ENCODE measurements at regions not wholly inside any gene's neighbourhood (a gene's known extent, or its start where the extent isn't known, plus 50 kb on each side); places are given as distances from the start of the nearest gene placed in this dataset.
A peak's percentile ranks its signal among the peaks of the same experiment; 100 is the strongest.

- no peak for TF ChIP-seq POLR2A (IDR thresholded peaks at IDR 0.05; ENCODE audit: low read depth, low read length)
- FAIRE-seq (no peak), DNase-seq (ENCODE audit: insufficient read length, low spot score) (no peak)
These were observed 52.2 kb downstream of the ACTL7B start for GRCh38 chr9:108803428-108804065.

- TF ChIP-seq POLR2A (IDR thresholded peaks at IDR 0.05; ENCODE audit: low read depth, low read length), result no peak
- FAIRE-seq, result peak; percentile 43
These were observed 52.8 kb downstream of the ACTL7B start for GRCh38 chr9:108802967-108803366.

GRCh38 chr9:108801949-108802348, 53.8 kb downstream of the ACTL7B start:
- DNase-seq (ENCODE audit: insufficient read length, low spot score), result no peak
- TF ChIP-seq POLR2A (IDR thresholded peaks at IDR 0.05; ENCODE audit: low read depth, low read length), result no peak
- FAIRE-seq, result no peak

More at GRCh38 chr9:108802967-108803366, 52.8 kb downstream of the ACTL7B start:
- no peak for DNase-seq (ENCODE audit: insufficient read length, low spot score)

GRCh38 chr9:108800632-108801099, 55.1 kb downstream of the ACTL7B start:
- DNase-seq (ENCODE audit: insufficient read length, low spot score), result no peak
- no peak for FAIRE-seq
- no peak for TF ChIP-seq POLR2A (IDR thresholded peaks at IDR 0.05; ENCODE audit: low read depth, low read length)

GRCh38 chr9:108793573-108793972, 62.2 kb downstream of the ACTL7B start:
- DNase-seq (ENCODE audit: insufficient read length, low spot score), result no peak
- FAIRE-seq, result no peak
- TF ChIP-seq POLR2A (IDR thresholded peaks at IDR 0.05; ENCODE audit: low read depth, low read length), result no peak

- DNase-seq (ENCODE audit: insufficient read length, low spot score), result no peak
- FAIRE-seq, result no peak
- no peak for TF ChIP-seq POLR2A (IDR thresholded peaks at IDR 0.05; ENCODE audit: low read depth, low read length)
These were observed 66.0 kb downstream of the ACTL7B start for GRCh38 chr9:108789742-108790141.

- no peak for DNase-seq (ENCODE audit: insufficient read length, low spot score)
- FAIRE-seq, result no peak
- no peak for TF ChIP-seq POLR2A (IDR thresholded peaks at IDR 0.05; ENCODE audit: low read depth, low read length)
These were observed 68.1 kb downstream of the ACTL7B start for GRCh38 chr9:108787690-108788048.

GRCh38 chr9:108786901-108787689, 68.7 kb downstream of the ACTL7B start:
- FAIRE-seq (peak; percentile 41), DNase-seq (ENCODE audit: insufficient read length, low spot score) (peak; percentile 58)
- TF ChIP-seq POLR2A (IDR thresholded peaks at IDR 0.05; ENCODE audit: low read depth, low read length), result no peak

GRCh38 chr9:108786322-108786721, 69.5 kb downstream of the ACTL7B start:
- DNase-seq (ENCODE audit: insufficient read length, low spot score) (no peak), FAIRE-seq (no peak)

GRCh38 chr9:108784998-108785397, 70.8 kb downstream of the ACTL7B start:
- no peak for TF ChIP-seq POLR2A (IDR thresholded peaks at IDR 0.05; ENCODE audit: low read depth, low read length)
- FAIRE-seq, result no peak

More at GRCh38 chr9:108786322-108786721, 69.5 kb downstream of the ACTL7B start:
- TF ChIP-seq POLR2A (IDR thresholded peaks at IDR 0.05; ENCODE audit: low read depth, low read length), result no peak

GRCh38 chr9:108783731-108784495, 71.9 kb downstream of the ACTL7B start:
- no peak for DNase-seq (ENCODE audit: insufficient read length, low spot score)
- TF ChIP-seq POLR2A (IDR thresholded peaks at IDR 0.05; ENCODE audit: low read depth, low read length), result no peak
- no peak for FAIRE-seq

More at GRCh38 chr9:108784998-108785397, 70.8 kb downstream of the ACTL7B start:
- no peak for DNase-seq (ENCODE audit: insufficient read length, low spot score)

GRCh38 chr9:108783326-108783725, 72.5 kb downstream of the ACTL7B start:
- FAIRE-seq (no peak), DNase-seq (ENCODE audit: insufficient read length, low spot score) (no peak)
- TF ChIP-seq POLR2A (IDR thresholded peaks at IDR 0.05; ENCODE audit: low read depth, low read length), result no peak

GRCh38 chr9:108780942-108781734, 74.6 kb downstream of the ACTL7B start:
- FAIRE-seq (no peak), DNase-seq (ENCODE audit: insufficient read length, low spot score) (no peak)
- TF ChIP-seq POLR2A (IDR thresholded peaks at IDR 0.05; ENCODE audit: low read depth, low read length), result no peak

Measured in H54 (cell line).